KMS-11 (cell line): ENCODE measurements at regions not wholly inside any gene's neighbourhood (a gene's known extent, or its start where the extent isn't known, plus 50 kb on each side); places are given as distances from the start of the nearest gene placed in this dataset.

Experiments
- H2AFZ ChIP-seq: fragments of 200-600 bp; sonication (generic); 2 replicates; pipeline ENCODE4 v1.6.1; 2016; ENCODE audit warnings: antibody characterized with exemption, mixed run types, low read depth
- H3K27ac ChIP-seq: fragments of 200-600 bp; sonication (generic); 2 replicates; pipeline ENCODE4 v1.6.1; 2016; ENCODE audit warnings: mild to moderate bottlenecking, mixed run types
- H3K27me3 ChIP-seq: fragments of 200-600 bp; sonication (generic); 2 replicates; pipeline ENCODE4 v1.6.1; 2017; ENCODE audit warnings: mild to moderate bottlenecking, low read depth, mixed run types, moderate library complexity; ENCODE audit not compliant: insufficient read depth
- H3K36me3 ChIP-seq: fragments of 200-600 bp; sonication (generic); 2 replicates; pipeline ENCODE4 v1.6.1; 2017; ENCODE audit warnings: mild to moderate bottlenecking, mixed run types; ENCODE audit not compliant: insufficient read depth
- H3K4me1 ChIP-seq: fragments of 200-600 bp; sonication (generic); 2 replicates; pipeline ENCODE4 v1.6.1; 2016; ENCODE audit warnings: mild to moderate bottlenecking, low read depth, mixed run types; ENCODE audit not compliant: poor library complexity, severe bottlenecking
- H3K4me2 ChIP-seq: fragments of 200-600 bp; sonication (generic); 2 replicates; pipeline ENCODE4 v1.7.0; 2016; ENCODE audit warnings: mild to moderate bottlenecking, mixed run types
- H3K4me3 ChIP-seq: fragments of 200-600 bp; sonication (generic); IDR thresholded peaks from 2 replicates; pipeline ENCODE4 v1.6.1; 2017; ENCODE audit warnings: low read depth, low read length, mixed read lengths; ENCODE audit not compliant: insufficient read depth
- H3K79me2 ChIP-seq: fragments of 200-600 bp; sonication (generic); 2 replicates; pipeline ENCODE4 v1.6.1; 2016; ENCODE audit warnings: low read depth, mixed run types; ENCODE audit not compliant: insufficient read depth
- H3K9ac ChIP-seq: fragments of 200-600 bp; sonication (generic); 2 replicates; pipeline ENCODE4 v1.6.1; 2016; ENCODE audit warnings: mild to moderate bottlenecking, mixed run types
- H4K20me1 ChIP-seq: fragments of 200-600 bp; sonication (generic); 2 replicates; pipeline ENCODE4 v1.6.1; 2016; ENCODE audit warnings: mild to moderate bottlenecking, mixed run types; ENCODE audit not compliant: insufficient read depth
- CTCF ChIP-seq: fragments of 200-600 bp; sonication (generic); conservative IDR thresholded peaks from 2 replicates; pipeline ENCODE4 v1.6.1; 2017; ENCODE audit warnings: low read depth, mild to moderate bottlenecking, antibody characterized with exemption, low read length, moderate library complexity, mixed read lengths

- no peak overlapping the region for H3K4me2 ChIP-seq
- H3K79me2 ChIP-seq, result no peaks in the 10 kb centered on the region
- no peaks in the 10 kb centered on the region for H3K36me3 ChIP-seq
- no peak for TF ChIP-seq CTCF
- no peak overlapping the region for H3K9ac ChIP-seq
- H4K20me1 ChIP-seq, result no peaks in the 10 kb centered on the region
- H3K27ac ChIP-seq, result no peak overlapping the region
- H3K4me3 ChIP-seq, result no peak overlapping the region
- no peak overlapping the region for H2AFZ ChIP-seq
- H3K27me3 ChIP-seq, result no peaks in the 10 kb centered on the region
- no peaks in the 10 kb centered on the region for H3K4me1 ChIP-seq
Observed at GRCh38 chr18:27276886-27277285, 91.8 kb upstream of the CHST9 start.

GRCh38 chr18:27276479-27276878, 91.4 kb upstream of the CHST9 start:
- H3K4me1 ChIP-seq, result no peaks in the 10 kb centered on the region
- H3K27ac ChIP-seq, result no peak overlapping the region
- TF ChIP-seq CTCF, result no peak
- no peak overlapping the region for H3K4me3 ChIP-seq
- H3K36me3 ChIP-seq, result no peaks in the 10 kb centered on the region
- H3K27me3 ChIP-seq, result no peaks in the 10 kb centered on the region
- H3K79me2 ChIP-seq, result no peaks in the 10 kb centered on the region
- H3K4me2 ChIP-seq, result no peak overlapping the region
- no peaks in the 10 kb centered on the region for H4K20me1 ChIP-seq
- H2AFZ ChIP-seq, result no peak overlapping the region
- no peak overlapping the region for H3K9ac ChIP-seq

GRCh38 chr18:27274901-27275300, 89.8 kb upstream of the CHST9 start:
- Histone ChIP-seq H3K4me1 (no peaks in the 10 kb centered on the region), H3K27me3 (no peaks in the 10 kb centered on the region), H3K4me3 (no peak overlapping the region), H3K79me2 (no peaks in the 10 kb centered on the region), H3K27ac (no peak overlapping the region), H3K9ac (no peak overlapping the region), H2AFZ (no peak overlapping the region), H3K4me2 (no peak overlapping the region), H3K36me3 (no peaks in the 10 kb centered on the region), H4K20me1 (no peaks in the 10 kb centered on the region)
- TF ChIP-seq CTCF, result no peak

GRCh38 chr18:27270508-27270907, 85.4 kb upstream of the CHST9 start:
- Histone ChIP-seq H3K4me2 (no peak overlapping the region), H3K36me3 (no peaks in the 10 kb centered on the region), H4K20me1 (no peaks in the 10 kb centered on the region), H3K27me3 (no peaks in the 10 kb centered on the region), H3K79me2 (no peaks in the 10 kb centered on the region), H3K4me3 (no peak overlapping the region), H3K9ac (no peak overlapping the region), H3K4me1 (no peaks in the 10 kb centered on the region), H2AFZ (no peak overlapping the region), H3K27ac (no peak overlapping the region)
- no peak for TF ChIP-seq CTCF

DNA sequence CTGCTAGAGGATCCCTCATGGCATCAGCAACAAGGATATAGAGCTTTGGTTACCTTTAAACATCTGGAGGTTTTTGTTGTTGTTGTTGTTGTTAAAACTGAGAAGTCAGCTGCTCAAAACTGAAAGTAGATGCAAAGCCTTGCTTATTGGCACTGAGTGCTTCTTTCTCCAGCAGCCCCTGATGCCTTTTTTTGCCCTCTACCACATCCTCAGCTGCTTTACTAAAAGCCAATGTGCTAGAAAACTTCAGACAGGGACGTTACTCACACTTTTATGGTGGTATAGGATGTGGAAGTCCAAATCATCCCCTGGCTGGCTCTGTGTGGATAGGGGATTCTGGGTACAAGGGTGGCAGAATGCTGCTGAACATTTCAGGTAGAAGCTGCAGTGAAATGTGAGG, 78.3 kb upstream of the CHST9 start:
- Histone ChIP-seq H3K4me1 (no peaks in the 10 kb centered on the region), H4K20me1 (no peaks in the 10 kb centered on the region), H3K27ac (no peak overlapping the region), H2AFZ (no peak overlapping the region), H3K27me3 (no peaks in the 10 kb centered on the region), H3K4me3 (no peak overlapping the region), H3K4me2 (no peak overlapping the region), H3K79me2 (no peaks in the 10 kb centered on the region), H3K9ac (no peak overlapping the region), H3K36me3 (no peaks in the 10 kb centered on the region)
- TF ChIP-seq CTCF, result no peak
